HL-60 (cell line): ENCODE measurements at regions not wholly inside any gene's neighbourhood (a gene's known extent, or its start where the extent isn't known, plus 50 kb on each side); places are given as distances from the start of the nearest gene placed in this dataset.

Experiments
- DNase-seq, 2 experiments: peaks; one replicate each; pipeline ENCODE4 v3.0.0-alpha.2; 2010 to 2020; ENCODE audit warnings: low read depth in 1 of 2, low spot score in 1 of 2
- H3K27ac ChIP-seq: fragments of 250-450 bp; sonication (Bioruptor Pico); replicated peaks from 2 replicates; pipeline ENCODE4 v1.5.1; 2020; ENCODE audit warnings: mild to moderate bottlenecking, moderate library complexity
- H3K27me3 ChIP-seq: fragments of 250-450 bp; sonication (Bioruptor Pico); 2 replicates; pipeline ENCODE4 v1.5.1; 2021; ENCODE audit warnings: mild to moderate bottlenecking, moderate library complexity; ENCODE audit not compliant: insufficient read depth, poor library complexity, severe bottlenecking
- H3K4me3 ChIP-seq: replicated peaks from 2 replicates; pipeline ENCODE4 v1.5.1; 2011; ENCODE audit warnings: mild to moderate bottlenecking, control low read depth, low read length; ENCODE audit not compliant: insufficient read depth
- GABPA ChIP-seq: IDR thresholded peaks from 2 replicates; pipeline ENCODE4 v1.6.1; 2012; ENCODE audit warnings: low read depth
- POLR2AphosphoS5 ChIP-seq: IDR thresholded peaks from 2 replicates; pipeline ENCODE4 v1.6.1; 2012; ENCODE audit warnings: low read depth
- SPI1 ChIP-seq: IDR thresholded peaks from 2 replicates; pipeline ENCODE4 v1.6.1; 2012; ENCODE audit warnings: low read depth, mild to moderate bottlenecking, borderline replicate concordance
- TF ChIP-seq, protein P1 (sequence below): IDR thresholded peaks from one replicate; pipeline ENCODE4 v1.5.1; 2011; ENCODE audit warnings: low read length, control low read depth, inconsistent platforms; ENCODE audit not compliant: insufficient read depth
- TF ChIP-seq, protein P2 (sequence below): IDR thresholded peaks from 2 replicates; pipeline ENCODE4 v1.6.1; 2012; ENCODE audit warnings: low read depth; ENCODE audit not compliant: insufficient replicate concordance

DNA sequence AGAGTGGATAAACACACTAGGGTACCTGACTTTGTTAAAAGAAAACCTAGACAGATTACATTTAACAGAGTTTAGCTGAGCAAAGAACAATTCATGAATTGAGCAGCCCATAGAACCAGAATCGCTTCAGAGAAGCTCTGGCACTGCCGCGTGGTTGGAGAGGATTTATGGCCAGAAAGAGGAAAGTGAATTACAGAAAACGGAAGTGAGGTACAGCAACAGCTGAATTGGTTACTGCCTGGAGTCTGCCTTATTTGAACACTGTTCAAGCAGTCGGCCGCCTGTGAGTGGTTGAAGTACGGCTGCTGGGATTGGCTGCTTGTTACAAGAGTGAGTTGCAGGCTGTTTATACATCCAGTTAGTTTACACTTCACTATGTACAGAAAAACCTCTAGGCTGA, 253.8 kb upstream of the CDYL start:
- TF ChIP-seq, protein P1, sequence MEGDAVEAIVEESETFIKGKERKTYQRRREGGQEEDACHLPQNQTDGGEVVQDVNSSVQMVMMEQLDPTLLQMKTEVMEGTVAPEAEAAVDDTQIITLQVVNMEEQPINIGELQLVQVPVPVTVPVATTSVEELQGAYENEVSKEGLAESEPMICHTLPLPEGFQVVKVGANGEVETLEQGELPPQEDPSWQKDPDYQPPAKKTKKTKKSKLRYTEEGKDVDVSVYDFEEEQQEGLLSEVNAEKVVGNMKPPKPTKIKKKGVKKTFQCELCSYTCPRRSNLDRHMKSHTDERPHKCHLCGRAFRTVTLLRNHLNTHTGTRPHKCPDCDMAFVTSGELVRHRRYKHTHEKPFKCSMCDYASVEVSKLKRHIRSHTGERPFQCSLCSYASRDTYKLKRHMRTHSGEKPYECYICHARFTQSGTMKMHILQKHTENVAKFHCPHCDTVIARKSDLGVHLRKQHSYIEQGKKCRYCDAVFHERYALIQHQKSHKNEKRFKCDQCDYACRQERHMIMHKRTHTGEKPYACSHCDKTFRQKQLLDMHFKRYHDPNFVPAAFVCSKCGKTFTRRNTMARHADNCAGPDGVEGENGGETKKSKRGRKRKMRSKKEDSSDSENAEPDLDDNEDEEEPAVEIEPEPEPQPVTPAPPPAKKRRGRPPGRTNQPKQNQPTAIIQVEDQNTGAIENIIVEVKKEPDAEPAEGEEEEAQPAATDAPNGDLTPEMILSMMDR: no peak
- TF ChIP-seq SPI1: peak; percentile 91
- H3K27ac ChIP-seq: no peak overlapping the region
- H3K27me3 ChIP-seq: peaks cover 4% of the 10 kb centered on the region
- no peak overlapping the region for H3K4me3 ChIP-seq
- DNase-seq: peak in 1 of 2 experiments; percentile 61

DNA sequence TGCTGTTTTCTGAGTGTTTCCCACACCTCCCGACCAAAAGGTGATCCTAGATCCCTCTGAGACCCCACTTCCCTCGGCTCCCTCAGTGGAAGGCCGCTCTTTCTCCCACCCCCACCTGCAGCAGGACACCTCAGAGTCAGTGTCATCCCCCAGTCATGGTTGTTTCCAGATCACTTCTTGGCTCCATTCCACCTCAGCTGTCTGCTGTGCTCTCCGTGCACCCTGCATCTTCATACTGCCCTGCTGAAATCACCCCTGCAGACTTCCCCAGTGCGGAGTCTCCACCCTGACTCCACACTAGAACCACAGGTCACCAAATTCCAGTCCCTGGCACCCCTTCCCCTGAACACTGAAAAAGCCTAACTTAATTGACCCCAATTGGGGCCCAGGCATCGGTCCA, 255.1 kb upstream of the CDYL start:
- TF ChIP-seq POLR2AphosphoS5: no peak
- no peak for TF ChIP-seq SPI1
- no peak for TF ChIP-seq GABPA
- TF ChIP-seq, protein P1: no peak
- TF ChIP-seq, protein P2, sequence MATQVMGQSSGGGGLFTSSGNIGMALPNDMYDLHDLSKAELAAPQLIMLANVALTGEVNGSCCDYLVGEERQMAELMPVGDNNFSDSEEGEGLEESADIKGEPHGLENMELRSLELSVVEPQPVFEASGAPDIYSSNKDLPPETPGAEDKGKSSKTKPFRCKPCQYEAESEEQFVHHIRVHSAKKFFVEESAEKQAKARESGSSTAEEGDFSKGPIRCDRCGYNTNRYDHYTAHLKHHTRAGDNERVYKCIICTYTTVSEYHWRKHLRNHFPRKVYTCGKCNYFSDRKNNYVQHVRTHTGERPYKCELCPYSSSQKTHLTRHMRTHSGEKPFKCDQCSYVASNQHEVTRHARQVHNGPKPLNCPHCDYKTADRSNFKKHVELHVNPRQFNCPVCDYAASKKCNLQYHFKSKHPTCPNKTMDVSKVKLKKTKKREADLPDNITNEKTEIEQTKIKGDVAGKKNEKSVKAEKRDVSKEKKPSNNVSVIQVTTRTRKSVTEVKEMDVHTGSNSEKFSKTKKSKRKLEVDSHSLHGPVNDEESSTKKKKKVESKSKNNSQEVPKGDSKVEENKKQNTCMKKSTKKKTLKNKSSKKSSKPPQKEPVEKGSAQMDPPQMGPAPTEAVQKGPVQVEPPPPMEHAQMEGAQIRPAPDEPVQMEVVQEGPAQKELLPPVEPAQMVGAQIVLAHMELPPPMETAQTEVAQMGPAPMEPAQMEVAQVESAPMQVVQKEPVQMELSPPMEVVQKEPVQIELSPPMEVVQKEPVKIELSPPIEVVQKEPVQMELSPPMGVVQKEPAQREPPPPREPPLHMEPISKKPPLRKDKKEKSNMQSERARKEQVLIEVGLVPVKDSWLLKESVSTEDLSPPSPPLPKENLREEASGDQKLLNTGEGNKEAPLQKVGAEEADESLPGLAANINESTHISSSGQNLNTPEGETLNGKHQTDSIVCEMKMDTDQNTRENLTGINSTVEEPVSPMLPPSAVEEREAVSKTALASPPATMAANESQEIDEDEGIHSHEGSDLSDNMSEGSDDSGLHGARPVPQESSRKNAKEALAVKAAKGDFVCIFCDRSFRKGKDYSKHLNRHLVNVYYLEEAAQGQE: no peak
- DNase-seq: no peak

DNA sequence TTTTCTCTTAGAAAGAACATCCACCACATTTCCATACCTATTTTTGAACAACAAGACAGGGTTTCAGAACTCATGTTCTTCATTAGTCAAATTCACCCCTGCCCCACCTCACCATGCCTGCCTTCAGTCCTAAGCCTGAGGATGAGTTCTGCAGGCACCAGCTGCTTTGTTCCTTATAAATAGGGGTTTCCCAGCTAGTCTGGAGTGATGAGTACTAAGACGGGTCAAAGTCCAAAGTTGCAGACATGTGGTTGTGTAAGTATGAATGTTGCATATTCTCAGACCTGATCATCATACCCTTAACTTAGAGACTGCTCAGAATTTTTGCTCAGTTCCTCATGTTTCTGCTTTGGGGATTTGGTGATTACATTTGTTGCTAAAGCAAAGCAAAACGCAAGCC, 257.7 kb upstream of the CDYL start:
- no peaks in the 10 kb centered on the region for H3K27me3 ChIP-seq
- DNase-seq: no peak
- H3K4me3 ChIP-seq: no peak overlapping the region
- H3K27ac ChIP-seq: no peak overlapping the region
- no peak for TF ChIP-seq SPI1
- TF ChIP-seq POLR2AphosphoS5: no peak
- TF ChIP-seq, protein P1: no peak
- TF ChIP-seq, protein P2: no peak
- TF ChIP-seq GABPA: no peak

More for the DNA sequence above, 255.1 kb upstream of the CDYL start:
- no peak overlapping the region for H3K27ac ChIP-seq
- no peak overlapping the region for H3K4me3 ChIP-seq
- no peaks in the 10 kb centered on the region for H3K27me3 ChIP-seq

DNA sequence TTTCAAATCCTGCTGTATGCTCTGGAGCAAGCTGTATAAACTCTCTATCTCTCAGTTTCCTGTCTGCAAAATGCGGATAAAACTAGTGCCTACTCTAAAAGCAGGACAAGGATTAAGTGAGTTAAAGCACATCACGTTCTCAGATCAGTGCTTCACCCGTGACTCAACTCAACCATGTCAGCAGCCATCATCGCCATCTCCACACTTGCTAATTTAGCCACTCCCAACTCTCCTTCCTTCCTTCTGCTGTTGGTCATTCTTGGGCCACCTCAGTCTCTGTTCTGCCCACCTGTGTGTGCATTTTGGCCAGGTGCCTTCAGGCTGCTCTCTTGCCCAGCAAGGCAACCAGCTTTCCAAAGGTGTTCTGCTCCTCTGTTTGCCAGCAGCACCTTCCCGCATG, 260.0 kb upstream of the CDYL start:
- TF ChIP-seq POLR2AphosphoS5: no peak
- no peak for TF ChIP-seq SPI1
- TF ChIP-seq GABPA: no peak
- TF ChIP-seq, protein P2: no peak
- TF ChIP-seq, protein P1: no peak
- Histone ChIP-seq H3K27ac (no peak overlapping the region), H3K4me3 (no peak overlapping the region), H3K27me3 (no peaks in the 10 kb centered on the region)
- DNase-seq: no peak
